GM12878 (cell line): ENCODE measurements at regions not wholly inside any gene's neighbourhood (a gene's known extent, or its start where the extent isn't known, plus 50 kb on each side); places are given as distances from the start of the nearest gene placed in this dataset.

Experiments
- ATAC-seq: fragments of 200-7000 bp; cut with Tn5 transposase; 3 replicates; pipeline ENCODE4 v1.9.1; 2020; ENCODE audit warnings: mild to moderate bottlenecking, moderate library complexity
- BruUV-seq: library from RNA; stranded (reverse); fragments of 400-500 nt; replicated peaks from 2 replicates; lab custom pipeline; 2021; lab: Mats Ljungman, UMichigan
- CTCF ChIA-PET: fragments of 300-600 bp; sonication (Branson Sonifier 250); formaldehyde crosslinking; extraction: SDS; loops from one replicate; lab custom pipeline; 2021; ENCODE audit warnings: inconsistent platforms; lab: Yijun Ruan, JAX
- POLR2A ChIA-PET: fragments of 350-600 bp; formaldehyde crosslinking; extraction: SDS; loops from one replicate; lab custom pipeline; 2021; ENCODE audit warnings: inconsistent platforms; lab: Charles Lee
- RAD21 ChIA-PET: fragments of 300-600 bp; sonication (Branson Sonifier 250); formaldehyde crosslinking; loops from one replicate; lab custom pipeline; 2023; ENCODE audit warnings: antibody characterized with exemption; ENCODE audit not compliant: unreplicated experiment; lab: Charles Lee
- SMC1A ChIA-PET: fragments of 300-600 bp; sonication (Branson Sonifier 250); formaldehyde crosslinking; loops from one replicate; lab custom pipeline; 2023; ENCODE audit not compliant: unreplicated experiment, uncharacterized antibody; lab: Charles Lee
- DNase-seq: peaks from one replicate; pipeline ENCODE4 v3.0.0-alpha.2; 2011; ENCODE audit warnings: low read depth, low spot score
- FAIRE-seq: peaks from 3 replicates; lab custom pipeline; 2011; peaks lifted over from hg19 to GRCh38; lab: Jason Lieb, UNC
- H2AFZ ChIP-seq: 2 replicates; pipeline ENCODE4 v1.6.0; 2011; ENCODE audit warnings: low read depth, low read length, control low read depth; ENCODE audit not compliant: control insufficient read depth
- H3K27ac ChIP-seq: 2 replicates; pipeline ENCODE4 v1.5.1; 2011; ENCODE audit warnings: control low read depth; ENCODE audit not compliant: control insufficient read depth, insufficient read depth
- H3K27me3 ChIP-seq, 2 experiments: replicated peaks in 1 of 2; 2 replicates each; pipeline versions ENCODE4 v1.6.0 to v1.6.1; 2011; ENCODE audit warnings: low read length in 1 of 2; ENCODE audit not compliant: control insufficient read depth in 2 of 2, insufficient read depth in 2 of 2
- H3K36me3 ChIP-seq, 2 experiments: 2 replicates each; pipeline ENCODE4 v1.5.1; 2011; ENCODE audit warnings: low read length in 1 of 2; ENCODE audit not compliant: control insufficient read depth in 2 of 2, insufficient read depth in 2 of 2
- H3K4me1 ChIP-seq: 2 replicates; pipeline ENCODE4 v1.6.1; 2011; ENCODE audit warnings: mild to moderate bottlenecking, low read length, moderate library complexity, mixed read lengths; ENCODE audit not compliant: control insufficient read depth, insufficient read depth
- H3K4me2 ChIP-seq: 2 replicates; pipeline ENCODE4 v1.6.0; 2011; ENCODE audit warnings: control low read depth; ENCODE audit not compliant: control insufficient read depth, insufficient read depth
- H3K4me3 ChIP-seq: fragments of 200-600 bp; sonication (generic); 2 replicates; pipeline ENCODE4 v1.5.1; 2016
- H3K79me2 ChIP-seq: 2 replicates; pipeline ENCODE4 v1.6.0; 2011; ENCODE audit warnings: low read length; ENCODE audit not compliant: control insufficient read depth, insufficient read depth
- H3K9ac ChIP-seq: 2 replicates; pipeline ENCODE4 v1.8.0; 2011; ENCODE audit warnings: low read length, control low read depth, mixed read lengths; ENCODE audit not compliant: control insufficient read depth, insufficient read depth
- H3K9me3 ChIP-seq: replicated peaks from 3 replicates; pipeline ENCODE4 v1.5.1; 2011; ENCODE audit warnings: mild to moderate bottlenecking, low read length; ENCODE audit not compliant: control insufficient read depth, insufficient read depth
- H4K20me1 ChIP-seq: 2 replicates; pipeline ENCODE4 v1.6.0; 2011; ENCODE audit not compliant: control insufficient read depth, insufficient read depth
- JUND ChIP-seq: IDR thresholded peaks from 2 replicates; pipeline ENCODE4 v1.6.1; 2012; ENCODE audit warnings: low read depth, mild to moderate bottlenecking, low read length, improper control_type of control experiment, moderate library complexity
- REST ChIP-seq: IDR thresholded peaks from 2 replicates; pipeline ENCODE4 v1.6.1; 2012; ENCODE audit warnings: mild to moderate bottlenecking, low read depth, low read length
- ZNF622 ChIP-seq: fragments of 450-650 bp; IDR thresholded peaks from 2 replicates; pipeline ENCODE4 v1.6.1; 2017; ENCODE audit warnings: mild to moderate bottlenecking, inconsistent platforms
- WGBS: methylation state at CpG from one replicate; pipeline ENCODE4 v1.1.6; 2016; ENCODE audit warnings: low lambda C conversion rate; ENCODE audit not compliant: insufficient replicate concordance, insufficient coverage; ENCODE audit errors: missing lambda C conversion rate; 5-methylcytosine and 5-hydroxymethylcytosine counted together
- in situ Hi-C: fragments of 300-500 bp; cut with MboI; formaldehyde crosslinking; loops from 9 replicates; pipeline ENCODE4 v1.14.3; 2018; ENCODE audit warnings: mixed read lengths
- intact Hi-C: fragments of 100-400 bp; cut with micrococcal nuclease; formaldehyde crosslinking; loops from one replicate; pipeline ENCODE4 v1.14.2; 2022; ENCODE audit not compliant: unreplicated experiment
- TF ChIP-seq, protein P1 (sequence below): IDR thresholded peaks from 2 replicates; pipeline ENCODE4 v1.6.1; 2012; ENCODE audit warnings: low read length, inconsistent platforms

DNA sequence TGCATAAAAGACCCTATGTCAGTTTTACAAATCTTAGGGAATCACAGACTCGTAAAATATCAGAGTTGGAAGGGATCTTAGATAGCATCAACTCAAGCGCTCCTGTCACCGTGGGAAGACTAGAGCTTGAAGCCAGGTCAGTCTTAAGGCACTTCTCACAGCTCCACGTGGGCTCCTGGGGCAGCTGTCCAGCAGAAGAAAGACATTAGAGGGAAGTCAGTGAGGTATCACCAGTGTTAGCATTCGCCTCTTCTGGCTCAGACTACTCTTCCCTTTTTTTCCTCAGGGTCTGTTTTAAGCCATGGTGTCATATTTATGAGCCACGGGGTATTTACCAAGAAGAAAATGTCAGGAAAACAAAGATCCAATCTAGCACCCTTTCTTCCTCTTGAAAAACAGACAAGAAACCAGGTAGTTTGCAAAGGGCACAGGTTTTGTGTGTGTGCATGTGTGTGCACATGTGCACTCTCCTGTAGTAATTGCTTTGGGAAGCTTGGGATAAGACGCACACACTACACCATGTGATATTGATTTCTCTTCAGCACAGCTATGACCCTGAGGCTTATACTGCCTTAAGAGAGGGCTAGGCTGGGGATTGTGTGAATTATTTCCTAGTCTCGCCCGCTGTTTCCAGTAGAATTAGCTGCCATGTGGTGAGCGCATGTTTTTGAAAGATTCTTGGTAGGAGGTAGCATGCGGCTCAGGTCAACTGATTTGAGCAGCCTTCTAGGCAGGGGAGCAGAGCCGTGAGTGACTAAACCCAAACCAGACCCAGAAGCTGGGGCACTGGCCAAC is 61.0 kb upstream of the ELAC2 start:
- DNase-seq (no peak), ATAC-seq (no peak), FAIRE-seq (no peak)
- H3K9ac ChIP-seq = no peak overlapping the region
- CTCF ChIA-PET = interaction anchor here (1.7 kb wide), 1 partner anchor 9 kb away, joined by 5 read pairs; no protein-coding TSS in a partner anchor
- H3K36me3 ChIP-seq = no peaks in the 10 kb centered on the region
- H4K20me1 ChIP-seq = no peaks in the 10 kb centered on the region
- intact Hi-C loops (no loop called here), in situ Hi-C loops (no loop called here)
- H2AFZ ChIP-seq = no peak overlapping the region
- POLR2A ChIA-PET = no interaction called here
- SMC1A ChIA-PET = interaction anchor here (1.1 kb wide), 1 partner anchor 9 kb away, joined by 4 read pairs; no protein-coding TSS in a partner anchor
- H3K27ac ChIP-seq = no peak overlapping the region
- no peak overlapping the region for H3K4me3 ChIP-seq
- no peaks in the 10 kb centered on the region for H3K9me3 ChIP-seq
- H3K4me1 ChIP-seq = no peaks in the 10 kb centered on the region
- RAD21 ChIA-PET = no interaction called here
- H3K27me3 ChIP-seq = no peaks in the 10 kb centered on the region
- no peak overlapping the region for H3K4me2 ChIP-seq
- no TSS peak for BruUV-seq
- H3K79me2 ChIP-seq = no peaks in the 10 kb centered on the region
- WGBS = 51% methylated on average over 12 of the region's 12 CpGs
- TF ChIP-seq ZNF622 (no peak), REST (peak; percentile 41; the same call in 1 of the 2 replicates), JUND (no peak)
- TF ChIP-seq, protein P1, sequence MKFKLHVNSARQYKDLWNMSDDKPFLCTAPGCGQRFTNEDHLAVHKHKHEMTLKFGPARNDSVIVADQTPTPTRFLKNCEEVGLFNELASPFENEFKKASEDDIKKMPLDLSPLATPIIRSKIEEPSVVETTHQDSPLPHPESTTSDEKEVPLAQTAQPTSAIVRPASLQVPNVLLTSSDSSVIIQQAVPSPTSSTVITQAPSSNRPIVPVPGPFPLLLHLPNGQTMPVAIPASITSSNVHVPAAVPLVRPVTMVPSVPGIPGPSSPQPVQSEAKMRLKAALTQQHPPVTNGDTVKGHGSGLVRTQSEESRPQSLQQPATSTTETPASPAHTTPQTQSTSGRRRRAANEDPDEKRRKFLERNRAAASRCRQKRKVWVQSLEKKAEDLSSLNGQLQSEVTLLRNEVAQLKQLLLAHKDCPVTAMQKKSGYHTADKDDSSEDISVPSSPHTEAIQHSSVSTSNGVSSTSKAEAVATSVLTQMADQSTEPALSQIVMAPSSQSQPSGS = no peak
